NCI-H2081 (cell line): ENCODE measurements at regions not wholly inside any gene's neighbourhood (a gene's known extent, or its start where the extent isn't known, plus 50 kb on each side); places are given as distances from the start of the nearest gene placed in this dataset.
"Not testable (repeated sequence)": the region's sequence is repeated elsewhere in the genome, so short reads cannot be mapped to it uniquely, and the experiment has no call there.

Experiments used
- DNase-seq, 2 experiments: peaks; one replicate each; lab custom pipeline; 2025; lab: John Stamatoyannopoulos, UW

GRCh38 chr2:179331061-179331460 is 66.4 kb upstream of the SESTD1 start:
- DNase-seq, result no peak

- no peak for DNase-seq
Measured at GRCh38 chr2:179322289-179322688, 57.7 kb upstream of the SESTD1 start.

GRCh38 chr2:179321034-179321433 is 56.4 kb upstream of the SESTD1 start:
- DNase-seq, result not testable (repeated sequence)

- not testable (repeated sequence) for DNase-seq
Measured at GRCh38 chr2:179314729-179315128, 50.1 kb upstream of the SESTD1 start.
